ENCODE measurements at regions not wholly inside any gene's neighbourhood (a gene's known extent, or its start where the extent isn't known, plus 50 kb on each side); places are given as distances from the start of the nearest gene placed in this dataset.
"Not testable (repeated sequence)": the region's sequence is repeated elsewhere in the genome, so short reads cannot be mapped to it uniquely, and the experiment has no call there.

DNA sequence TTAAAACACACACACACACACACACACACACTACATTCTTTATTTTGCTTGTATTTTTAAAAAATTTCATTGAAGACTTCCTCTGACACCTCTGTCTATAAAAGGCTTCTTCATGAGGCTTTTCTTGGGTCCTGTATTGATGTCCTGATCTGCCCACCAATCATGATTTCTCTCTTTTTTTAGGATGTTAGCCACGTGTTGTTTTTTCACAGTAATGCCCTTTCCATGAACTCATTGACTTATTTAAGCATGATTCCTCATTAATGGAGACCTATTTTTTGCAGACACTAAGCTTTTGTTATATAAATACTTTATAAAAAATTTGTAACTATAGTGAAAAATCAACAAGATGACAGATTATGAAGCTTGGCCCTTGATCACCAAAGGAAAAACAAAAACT is 173.8 kb upstream of the CNTNAP5 start:
- in situ Hi-C loops (cut with HindIII; ENCODE audit: low pct_unique_long_range_greater_than_20kb, low sequenced_read_pairs), result no loop called here
- DNase-seq (ENCODE audit: low read depth), result no peak

DNA sequence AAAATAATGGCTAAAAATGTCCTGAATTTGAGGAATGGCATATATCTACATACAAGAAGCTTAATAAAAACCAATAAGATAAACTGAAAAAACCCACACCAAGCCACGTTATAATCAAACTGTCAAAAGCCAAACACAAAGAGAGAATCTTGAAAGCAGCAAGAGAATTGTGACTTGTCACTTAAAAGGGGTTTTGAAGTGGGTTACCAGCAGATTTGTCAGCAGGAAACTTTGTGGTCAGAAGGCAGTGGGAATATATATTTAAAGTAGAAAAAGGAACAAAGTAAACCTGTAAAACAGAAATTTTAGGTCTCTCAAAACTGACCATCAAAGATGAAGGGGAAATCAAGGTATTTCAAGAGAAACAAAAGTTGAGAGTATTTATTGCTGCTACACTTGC is 171.9 kb upstream of the CNTNAP5 start:
- in situ Hi-C loops (cut with HindIII; ENCODE audit: low pct_unique_long_range_greater_than_20kb, low sequenced_read_pairs), result no loop called here

DNA sequence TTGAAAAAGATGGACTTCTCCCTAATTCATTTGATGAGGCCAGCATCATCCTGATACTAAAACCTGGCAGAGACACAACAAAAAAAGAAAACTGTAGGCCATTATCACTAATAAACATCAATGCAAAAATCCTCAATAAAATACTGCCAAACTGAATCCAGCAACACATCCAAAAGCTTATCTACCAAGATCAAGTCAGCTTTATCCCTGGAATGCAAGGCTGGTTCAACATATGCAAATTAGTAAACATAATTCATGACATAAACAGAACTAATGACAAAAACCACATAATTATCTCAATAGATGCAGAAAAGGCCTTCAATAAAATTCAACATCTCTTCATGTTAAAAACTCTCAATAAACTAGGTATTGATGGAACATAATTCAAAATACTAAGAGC is 166.1 kb upstream of the CNTNAP5 start:
- DNase-seq (ENCODE audit: low read depth), result not testable (repeated sequence)

More for the DNA sequence above, 171.9 kb upstream of the CNTNAP5 start:
- DNase-seq (ENCODE audit: low read depth), result no peak

DNA sequence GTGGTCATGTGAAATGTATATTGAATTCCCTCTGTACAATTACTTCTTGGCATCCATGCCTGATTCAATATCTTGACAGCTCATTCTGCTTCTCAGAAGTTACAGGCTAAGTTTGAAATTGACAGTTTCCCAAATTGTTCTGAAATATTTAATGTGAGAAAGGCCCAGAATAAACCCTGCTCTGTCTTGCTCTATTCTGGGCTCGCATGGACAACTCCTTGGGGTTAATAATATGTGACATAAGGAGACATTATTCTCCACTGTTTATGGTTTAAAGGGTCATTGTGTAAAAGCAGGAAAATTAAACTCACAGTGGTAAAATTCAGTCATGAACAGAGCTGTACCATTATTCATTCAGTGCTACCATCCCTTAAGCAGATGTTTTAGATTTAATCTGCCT is 160.7 kb upstream of the CNTNAP5 start:
- in situ Hi-C loops (cut with HindIII; ENCODE audit: low pct_unique_long_range_greater_than_20kb, low sequenced_read_pairs), result no loop called here
- no peak for DNase-seq (ENCODE audit: low read depth)

More for the DNA sequence above, 166.1 kb upstream of the CNTNAP5 start:
- in situ Hi-C loops (cut with HindIII; ENCODE audit: low pct_unique_long_range_greater_than_20kb, low sequenced_read_pairs), result not testable (repeated sequence)

DNA sequence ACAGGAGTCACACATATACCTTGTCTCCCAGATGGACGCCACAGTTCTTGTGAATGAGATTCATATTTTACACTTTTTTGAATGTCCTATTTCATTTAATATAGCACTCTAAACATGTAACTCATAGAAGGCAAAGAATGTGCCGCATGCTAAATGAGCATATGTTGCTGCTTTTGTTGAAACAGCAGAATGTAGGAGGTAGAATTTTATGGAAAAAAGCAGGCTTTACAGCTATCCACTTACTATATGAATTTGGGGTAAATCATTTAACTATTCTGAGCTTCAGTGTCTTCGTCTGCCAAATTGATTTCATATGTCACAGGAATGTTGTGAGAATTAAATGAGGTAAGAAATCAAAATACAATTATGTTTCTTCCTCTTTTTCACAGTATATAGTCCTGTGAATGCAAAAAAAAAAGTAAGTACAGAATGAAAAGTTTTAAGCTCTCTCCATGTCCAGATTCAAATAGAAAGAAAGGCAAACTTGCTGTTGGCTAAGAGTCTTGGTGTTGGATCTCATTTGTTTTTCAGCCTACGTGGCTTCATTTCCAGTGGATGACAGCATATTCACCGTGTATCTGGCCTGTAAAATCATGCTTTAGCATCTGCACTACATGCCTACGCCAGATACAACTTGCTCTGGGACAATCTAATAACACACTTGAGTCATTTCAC is 154.7 kb upstream of the CNTNAP5 start:
- no peak for DNase-seq (ENCODE audit: low read depth)

DNA sequence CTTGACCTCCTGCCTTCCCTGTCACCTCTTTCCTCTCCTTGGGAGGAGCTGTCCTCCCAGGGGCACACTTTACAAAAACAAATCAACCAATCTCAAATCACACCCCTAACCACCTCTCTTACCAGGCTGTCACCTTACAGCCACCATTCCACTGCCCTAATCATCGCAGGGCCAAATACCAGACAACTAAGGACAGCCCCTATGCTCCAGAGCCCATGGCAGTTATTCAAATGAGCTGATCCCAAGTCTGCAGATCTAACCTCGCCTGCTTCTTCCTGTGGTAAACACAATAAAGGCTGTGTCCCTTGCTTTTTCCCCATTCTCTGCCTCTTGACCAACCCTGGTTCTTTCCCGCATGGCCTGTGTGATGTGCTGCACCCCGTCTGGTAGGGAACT is 154.2 kb upstream of the CNTNAP5 start:
- no peak for DNase-seq (ENCODE audit: low read depth)
- in situ Hi-C loops (cut with HindIII; ENCODE audit: low pct_unique_long_range_greater_than_20kb, low sequenced_read_pairs), result no loop called here

More for the DNA sequence above, 154.7 kb upstream of the CNTNAP5 start:
- in situ Hi-C loops (cut with HindIII; ENCODE audit: low pct_unique_long_range_greater_than_20kb, low sequenced_read_pairs), result no loop called here

DNA sequence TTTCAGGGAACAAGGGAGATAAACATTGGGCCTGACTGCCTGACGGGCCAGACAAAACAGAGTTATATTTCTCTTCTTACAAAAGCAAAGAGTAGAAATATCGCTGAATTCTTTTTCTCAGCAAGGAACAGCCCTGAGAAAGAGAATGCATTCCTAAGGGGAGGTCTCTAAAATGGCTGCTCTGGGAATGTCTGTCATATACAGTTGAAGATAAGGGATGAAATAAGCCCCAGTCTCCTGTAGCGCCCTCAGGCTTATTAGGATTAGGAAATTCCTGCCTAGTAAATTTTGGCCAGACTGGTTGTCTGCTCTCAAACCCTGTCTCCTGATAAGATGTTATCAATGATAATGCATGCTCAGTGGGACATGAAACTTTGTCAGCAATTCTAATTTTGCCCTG is 134.9 kb upstream of the CNTNAP5 start:
- DNase-seq (ENCODE audit: low read depth), result no peak
- in situ Hi-C loops (cut with HindIII; ENCODE audit: low pct_unique_long_range_greater_than_20kb, low sequenced_read_pairs), result no loop called here

DNA sequence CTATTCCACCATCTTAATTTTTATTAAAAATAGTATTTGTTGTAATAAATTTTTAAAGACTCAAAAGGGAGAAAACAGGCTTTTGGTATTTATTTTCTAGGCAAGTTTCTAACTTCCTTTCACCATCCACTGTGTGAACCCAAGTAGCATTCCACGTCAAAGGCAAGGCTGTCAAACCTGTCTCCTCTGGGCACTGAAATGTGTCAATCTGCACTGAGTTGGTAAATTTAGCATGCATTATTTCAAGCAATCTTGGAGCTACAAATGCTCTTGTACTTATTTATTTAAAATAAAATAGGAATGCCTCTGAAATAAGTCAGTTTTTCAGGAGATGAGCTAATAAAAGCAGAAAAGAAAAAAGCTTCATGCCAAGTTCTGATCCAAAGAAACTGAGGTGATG is 130.9 kb upstream of the CNTNAP5 start:
- in situ Hi-C loops (cut with HindIII; ENCODE audit: low pct_unique_long_range_greater_than_20kb, low sequenced_read_pairs), result no loop called here
- DNase-seq (ENCODE audit: low read depth), result no peak

DNA sequence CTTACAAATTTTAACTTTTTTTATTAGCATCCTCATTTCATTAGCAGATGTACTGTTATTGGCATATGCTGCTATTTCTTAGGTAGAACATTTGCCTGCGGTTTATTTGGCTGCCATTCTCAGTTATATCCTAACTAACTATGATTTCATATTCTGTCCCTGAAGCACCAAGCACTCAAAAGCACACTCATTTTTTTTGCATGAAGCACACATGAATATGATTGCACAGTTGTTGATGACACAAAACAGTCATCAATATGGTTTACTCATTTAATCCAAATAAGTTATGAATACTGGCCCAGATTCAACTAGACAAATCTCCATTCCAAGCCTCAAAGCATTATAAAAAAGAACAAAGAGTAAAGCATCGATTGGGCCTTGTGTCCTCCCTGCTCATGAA is 129.4 kb upstream of the CNTNAP5 start:
- in situ Hi-C loops (cut with HindIII; ENCODE audit: low pct_unique_long_range_greater_than_20kb, low sequenced_read_pairs), result no loop called here
- no peak for DNase-seq (ENCODE audit: low read depth)

DNA sequence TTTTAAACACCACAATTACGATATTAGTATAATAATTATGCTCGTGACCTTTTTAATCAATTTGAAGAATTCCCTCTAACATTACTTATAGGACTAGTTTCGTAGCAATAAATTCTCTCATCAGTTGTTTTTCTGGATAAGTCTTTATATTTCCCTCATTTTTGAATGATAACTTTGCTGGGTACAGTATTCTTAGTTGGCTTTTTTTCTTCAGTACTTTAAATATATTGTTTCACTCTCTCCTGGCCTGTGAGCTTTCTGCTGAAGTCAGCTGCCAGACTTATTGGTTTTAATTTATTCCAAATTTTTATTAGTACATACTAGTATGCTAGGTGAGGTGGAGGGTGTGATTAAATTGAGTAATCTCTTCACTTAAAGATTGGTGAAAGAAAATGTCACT is 123.8 kb upstream of the CNTNAP5 start:
- in situ Hi-C loops (cut with HindIII; ENCODE audit: low pct_unique_long_range_greater_than_20kb, low sequenced_read_pairs), result no loop called here
- DNase-seq (ENCODE audit: low read depth), result no peak

DNA sequence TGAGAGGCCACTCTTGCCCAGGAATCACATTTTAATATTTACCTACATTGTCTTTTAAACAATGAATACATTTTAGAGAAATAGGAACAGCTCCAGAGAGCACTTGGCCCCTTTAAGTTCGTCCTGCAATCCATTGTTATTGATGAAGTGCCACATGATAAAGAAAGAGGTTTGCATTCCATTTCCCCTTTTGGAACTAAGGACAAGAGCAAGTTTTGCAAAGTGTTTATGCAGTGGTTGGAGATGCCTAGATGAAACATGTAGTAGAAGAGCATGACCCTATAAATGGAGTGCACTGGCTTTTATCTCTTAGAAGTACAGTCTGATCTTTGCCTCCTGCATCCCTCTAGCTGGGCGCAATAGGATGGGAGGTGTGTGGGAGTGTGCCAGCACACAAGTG is 118.7 kb upstream of the CNTNAP5 start:
- DNase-seq (ENCODE audit: low read depth), result no peak
- in situ Hi-C loops (cut with HindIII; ENCODE audit: low pct_unique_long_range_greater_than_20kb, low sequenced_read_pairs), result no loop called here

DNA sequence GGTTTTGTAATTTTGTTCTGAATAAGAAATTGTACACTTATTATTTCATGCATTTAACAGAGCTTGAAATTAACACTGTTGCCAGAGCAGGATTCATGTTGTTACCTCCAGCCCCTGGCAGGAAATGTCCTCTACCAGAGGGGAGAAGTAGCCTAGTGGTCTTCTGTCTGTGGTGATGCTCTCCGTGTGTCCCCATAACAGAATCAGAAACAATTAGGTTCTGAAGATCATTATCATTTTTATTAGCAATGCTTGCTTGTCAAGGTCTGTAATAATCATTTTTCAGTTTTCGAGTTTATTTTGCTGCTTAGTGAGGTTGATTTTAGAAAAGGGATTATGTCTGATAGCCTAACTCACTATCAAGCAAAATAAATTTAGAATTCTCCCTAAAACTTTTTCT is 116.6 kb upstream of the CNTNAP5 start:
- no peak for DNase-seq (ENCODE audit: low read depth)
- in situ Hi-C loops (cut with HindIII; ENCODE audit: low pct_unique_long_range_greater_than_20kb, low sequenced_read_pairs), result no loop called here

DNA sequence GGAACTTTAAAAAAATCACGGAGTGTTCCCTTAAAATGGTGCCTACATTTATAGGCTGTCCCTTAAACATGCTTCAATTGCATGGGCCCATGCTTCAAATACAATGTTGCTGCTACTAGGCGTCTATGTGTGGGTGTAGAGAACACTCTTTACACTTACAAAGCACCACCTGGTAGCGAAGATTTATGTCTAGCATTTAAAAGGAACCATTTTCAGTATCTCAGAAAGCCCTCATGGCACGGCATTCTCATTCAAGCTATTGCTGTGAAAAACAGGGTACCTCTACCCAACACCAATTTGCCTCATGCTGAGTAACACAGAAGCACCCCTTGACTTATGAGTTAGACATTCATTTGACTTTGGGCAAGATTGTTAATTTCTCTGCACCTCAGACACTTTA is 112.9 kb upstream of the CNTNAP5 start:
- in situ Hi-C loops (cut with HindIII; ENCODE audit: low pct_unique_long_range_greater_than_20kb, low sequenced_read_pairs), result no loop called here

DNA sequence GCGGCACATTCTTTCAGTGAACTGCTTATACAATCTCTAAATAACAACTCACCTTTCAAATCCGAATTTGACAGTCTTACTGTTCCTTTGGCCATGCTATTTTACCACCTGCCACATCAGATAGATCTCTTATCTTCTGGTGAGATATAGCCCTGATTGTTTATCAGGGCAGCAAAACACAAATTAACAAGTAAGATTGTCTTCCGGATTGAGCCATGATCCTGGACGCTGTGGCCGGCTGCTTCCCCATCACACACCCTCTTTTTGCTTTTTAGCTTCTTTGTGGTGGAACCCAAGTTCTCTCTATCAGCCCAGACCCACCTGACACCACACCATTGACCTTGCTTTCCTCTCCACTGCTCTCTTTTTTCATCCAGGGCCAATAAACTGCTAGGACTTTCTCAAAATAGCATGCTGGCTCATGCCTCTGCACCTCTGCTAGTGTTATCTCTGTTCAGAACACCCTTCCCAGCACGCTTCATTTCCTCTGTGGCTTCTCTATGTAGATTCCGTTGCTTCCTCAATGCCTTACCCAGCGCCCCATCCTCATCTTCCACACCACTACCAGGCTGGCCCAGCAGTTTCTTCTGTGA is 111.8 kb upstream of the CNTNAP5 start:
- in situ Hi-C loops (cut with HindIII; ENCODE audit: low pct_unique_long_range_greater_than_20kb, low sequenced_read_pairs), result no loop called here

More for the DNA sequence above, 112.9 kb upstream of the CNTNAP5 start:
- DNase-seq (ENCODE audit: low read depth), result no peak

DNA sequence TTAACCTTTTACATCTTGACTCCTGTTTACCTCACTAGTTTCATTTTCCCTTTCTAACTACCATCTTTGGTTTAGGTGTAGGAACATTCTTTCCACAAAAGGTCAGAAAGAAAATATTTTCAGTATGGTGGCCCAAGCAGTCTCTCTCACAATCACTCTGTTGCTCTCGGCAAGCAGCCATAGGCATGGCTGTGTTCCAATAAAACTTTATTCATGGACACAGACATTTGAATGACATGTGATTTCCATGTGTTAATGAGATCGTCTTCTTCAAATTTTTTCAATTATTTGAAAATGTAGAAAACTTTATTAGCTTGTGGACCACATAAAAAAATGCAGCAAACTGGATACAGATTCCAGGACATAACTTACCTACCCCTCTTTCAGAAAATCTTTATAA is 109.7 kb upstream of the CNTNAP5 start:
- in situ Hi-C loops (cut with HindIII; ENCODE audit: low pct_unique_long_range_greater_than_20kb, low sequenced_read_pairs), result no loop called here
- DNase-seq (ENCODE audit: low read depth), result no peak

More for the DNA sequence above, 111.8 kb upstream of the CNTNAP5 start:
- DNase-seq (ENCODE audit: low read depth), result no peak

DNA sequence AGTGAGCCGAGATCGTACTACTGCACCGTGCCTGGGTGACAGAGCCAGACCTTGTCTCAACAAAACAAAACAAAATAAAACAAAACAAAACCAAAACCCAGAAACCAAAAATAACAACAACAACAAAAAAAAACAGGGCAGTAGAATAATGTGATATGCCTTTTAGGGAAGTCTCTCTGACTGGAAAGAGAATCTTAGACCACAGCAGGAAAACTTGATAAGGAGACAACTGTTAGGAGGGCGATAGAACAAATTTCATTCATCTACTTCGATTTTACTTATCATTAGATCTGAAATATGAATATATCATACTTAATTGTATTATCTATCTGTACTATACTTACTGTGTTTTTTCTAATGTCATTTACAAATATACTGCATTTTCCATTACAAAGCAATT is 109.0 kb upstream of the CNTNAP5 start:
- in situ Hi-C loops (cut with HindIII; ENCODE audit: low pct_unique_long_range_greater_than_20kb, low sequenced_read_pairs), result no loop called here
- DNase-seq (ENCODE audit: low read depth), result no peak

DNA sequence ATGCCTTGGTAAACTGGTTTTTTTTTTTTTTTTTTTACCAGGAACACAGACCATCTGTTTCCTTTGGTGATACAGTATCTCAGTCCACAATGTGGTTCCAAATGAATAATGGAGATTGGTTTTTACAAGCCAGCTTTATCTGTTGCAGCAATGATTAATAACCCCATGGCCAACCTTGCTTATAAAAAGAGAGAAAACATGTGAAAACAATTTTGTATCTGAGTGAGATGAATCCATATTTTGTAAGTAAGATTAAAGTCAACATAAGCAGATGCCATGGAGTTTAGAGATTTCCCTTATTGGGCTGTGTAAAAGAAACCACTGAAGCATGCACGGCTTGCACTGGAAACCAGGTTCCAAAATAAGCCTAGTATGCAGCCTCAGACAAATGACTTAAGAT is 108.6 kb upstream of the CNTNAP5 start:
- no peak for DNase-seq (ENCODE audit: low read depth)
- in situ Hi-C loops (cut with HindIII; ENCODE audit: low pct_unique_long_range_greater_than_20kb, low sequenced_read_pairs), result no loop called here

DNA sequence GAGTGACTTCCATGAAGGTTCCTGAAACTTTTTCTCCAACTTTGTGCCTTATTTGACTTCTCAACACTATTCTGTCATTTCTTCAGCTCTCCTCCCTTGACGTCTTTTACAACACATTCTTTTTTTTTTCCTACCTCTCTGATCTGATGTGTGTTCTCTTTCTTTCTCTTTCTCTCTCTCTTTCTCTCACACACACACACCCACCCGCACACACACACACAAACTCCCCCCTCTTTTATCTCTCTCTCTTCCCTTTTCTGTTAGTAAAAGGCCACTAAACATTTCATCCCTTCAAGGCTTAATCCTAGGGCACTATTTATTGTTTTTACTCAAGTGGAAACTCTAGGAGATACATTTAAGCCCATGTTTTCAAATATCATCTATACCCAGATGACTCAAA is 107.8 kb upstream of the CNTNAP5 start:
- no peak for DNase-seq (ENCODE audit: low read depth)
- in situ Hi-C loops (cut with HindIII; ENCODE audit: low pct_unique_long_range_greater_than_20kb, low sequenced_read_pairs), result no loop called here

DNA sequence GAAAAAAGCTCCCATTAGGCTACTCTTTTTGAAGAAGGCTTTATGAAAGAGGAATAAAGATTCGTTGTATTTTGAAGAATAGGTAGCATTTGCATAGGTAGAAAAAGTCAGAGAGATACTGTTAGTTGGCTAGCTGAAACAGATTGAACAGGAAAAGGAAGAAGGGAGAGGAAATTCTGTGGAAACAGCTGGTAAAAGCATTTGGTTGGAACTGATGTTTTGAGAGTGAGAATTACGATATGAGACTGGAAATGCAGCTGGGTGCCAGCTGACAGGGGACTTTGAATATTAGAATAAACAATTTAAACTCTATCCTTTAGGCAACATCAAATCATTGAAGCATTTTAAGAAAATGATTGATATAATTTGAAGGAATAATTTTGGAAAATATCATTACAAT is 96.7 kb upstream of the CNTNAP5 start:
- no peak for DNase-seq (ENCODE audit: low read depth)
- in situ Hi-C loops (cut with HindIII; ENCODE audit: low pct_unique_long_range_greater_than_20kb, low sequenced_read_pairs), result no loop called here

DNA sequence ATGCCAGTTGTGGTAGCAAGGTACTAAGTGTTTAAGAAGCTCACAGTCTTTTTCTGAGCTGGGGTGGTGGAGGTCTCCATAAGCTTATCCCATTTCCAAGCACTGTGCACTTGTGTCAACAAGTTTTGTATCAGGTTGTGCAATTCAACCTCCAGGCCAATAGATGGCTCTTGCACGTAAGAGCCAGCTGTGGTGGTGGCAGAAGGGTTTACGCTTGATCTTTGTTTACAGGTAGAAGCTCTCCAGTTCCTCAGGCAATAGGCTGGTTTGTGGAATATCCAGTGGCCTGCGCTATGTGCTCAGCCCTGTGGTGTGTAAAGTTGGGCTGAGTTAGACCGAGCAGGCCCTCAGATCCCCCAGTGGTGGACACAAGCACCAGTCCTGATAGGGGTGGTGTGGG is 89.7 kb upstream of the CNTNAP5 start:
- no peak for DNase-seq (ENCODE audit: low read depth)

More for the DNA sequence above, 89.7 kb upstream of the CNTNAP5 start:
- in situ Hi-C loops (cut with HindIII; ENCODE audit: low pct_unique_long_range_greater_than_20kb, low sequenced_read_pairs), result no loop called here

Data from Caki2 (cell line).